ENCODE measurements at regions not wholly inside any gene's neighbourhood (a gene's known extent, or its start where the extent isn't known, plus 50 kb on each side); places are given as distances from the start of the nearest gene placed in this dataset.

- ATAC-seq (ENCODE audit: low read depth) = no peak
These were observed 166.7 kb downstream of the ICE1 start for GRCh38 chr5:5588887-5589826.

DNA sequence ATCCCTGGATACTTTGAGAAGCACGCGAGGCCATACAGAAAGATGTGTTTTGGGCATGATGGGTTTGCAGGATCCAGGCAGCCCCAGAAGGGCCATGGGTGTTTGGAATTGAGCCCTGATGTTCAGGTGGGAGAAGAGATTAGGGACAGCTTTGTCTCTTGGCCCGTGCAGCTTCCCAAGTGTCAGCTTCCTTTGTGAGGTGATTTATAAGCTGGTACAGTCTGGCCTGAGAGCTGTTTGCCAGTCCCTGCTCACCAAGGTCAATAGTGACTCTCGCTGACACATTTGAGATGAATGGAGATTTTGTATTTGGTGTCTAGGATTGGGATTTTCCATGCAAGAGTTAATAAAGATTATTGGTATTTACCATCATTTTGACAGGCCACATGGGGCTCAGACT, 165.9 kb downstream of the ICE1 start:
- Histone ChIP-seq H3K4me3 (ENCODE audit: severe bottlenecking) (no peak overlapping the region), H3K36me3 (ENCODE audit: low read depth) (no peaks in the 10 kb centered on the region), H3K27ac (ENCODE audit: poor library complexity, severe bottlenecking) (no peak overlapping the region), H3K9me3 (ENCODE audit: severe bottlenecking) (no peaks in the 10 kb centered on the region), H3K27me3 (ENCODE audit: insufficient read depth, poor library complexity, severe bottlenecking) (no peaks in the 10 kb centered on the region), H3K4me1 (ENCODE audit: insufficient read depth, poor library complexity, severe bottlenecking) (no peaks in the 10 kb centered on the region)
- no peak for TF ChIP-seq CTCF (IDR thresholded peaks at IDR 0.05; ENCODE audit: poor library complexity, severe bottlenecking)
- DNase-seq (ENCODE audit: low spot score) = no peak
- ATAC-seq (ENCODE audit: low read depth) = no peak

More at GRCh38 chr5:5588887-5589826, 166.7 kb downstream of the ICE1 start:
- H3K4me3 ChIP-seq (ENCODE audit: severe bottlenecking) = no peak overlapping the region
- no peaks in the 10 kb centered on the region for H3K27me3 ChIP-seq (ENCODE audit: insufficient read depth, poor library complexity, severe bottlenecking)
- H3K27ac ChIP-seq (ENCODE audit: poor library complexity, severe bottlenecking) = no peak overlapping the region
- no peaks in the 10 kb centered on the region for H3K36me3 ChIP-seq (ENCODE audit: low read depth)
- no peaks in the 10 kb centered on the region for H3K9me3 ChIP-seq (ENCODE audit: severe bottlenecking)
- H3K4me1 ChIP-seq (ENCODE audit: insufficient read depth, poor library complexity, severe bottlenecking) = no peaks in the 10 kb centered on the region
- DNase-seq (ENCODE audit: low spot score) = no peak
- no peak for TF ChIP-seq CTCF (IDR thresholded peaks at IDR 0.05; ENCODE audit: poor library complexity, severe bottlenecking)

DNA sequence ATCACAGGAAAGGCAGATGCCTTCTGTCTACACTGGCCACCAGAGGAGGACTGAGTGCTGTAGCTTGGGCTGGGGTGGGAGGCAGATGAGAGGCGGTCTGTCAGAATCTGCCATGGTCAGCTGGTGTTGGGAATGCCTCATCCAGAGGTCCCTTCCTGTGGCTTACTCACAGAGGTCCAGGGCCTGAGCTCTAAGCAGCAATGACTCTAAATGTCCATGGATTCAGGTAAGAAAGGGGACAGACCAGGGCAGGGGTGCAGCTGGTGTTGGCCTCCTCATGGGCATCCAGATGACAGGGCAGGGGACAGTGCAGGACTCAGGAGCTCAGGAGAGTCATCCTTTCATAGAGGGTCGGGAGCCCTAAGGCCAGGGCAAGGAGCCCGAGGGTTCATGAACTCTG, 165.0 kb downstream of the ICE1 start:
- H3K9me3 ChIP-seq (ENCODE audit: severe bottlenecking) = no peaks in the 10 kb centered on the region
- no peak overlapping the region for H3K27ac ChIP-seq (ENCODE audit: poor library complexity, severe bottlenecking)
- no peaks in the 10 kb centered on the region for H3K27me3 ChIP-seq (ENCODE audit: insufficient read depth, poor library complexity, severe bottlenecking)
- no peaks in the 10 kb centered on the region for H3K4me1 ChIP-seq (ENCODE audit: insufficient read depth, poor library complexity, severe bottlenecking)
- TF ChIP-seq CTCF (IDR thresholded peaks at IDR 0.05; ENCODE audit: poor library complexity, severe bottlenecking) = no peak
- no peak for ATAC-seq (ENCODE audit: low read depth)
- no peak for DNase-seq (ENCODE audit: low spot score)
- no peak overlapping the region for H3K4me3 ChIP-seq (ENCODE audit: severe bottlenecking)
- no peaks in the 10 kb centered on the region for H3K36me3 ChIP-seq (ENCODE audit: low read depth)

GRCh38 chr5:5586721-5587120, 164.2 kb downstream of the ICE1 start:
- H3K36me3 ChIP-seq (ENCODE audit: low read depth) = no peaks in the 10 kb centered on the region
- H3K4me1 ChIP-seq (ENCODE audit: insufficient read depth, poor library complexity, severe bottlenecking) = no peaks in the 10 kb centered on the region
- no peak overlapping the region for H3K27ac ChIP-seq (ENCODE audit: poor library complexity, severe bottlenecking)
- H3K27me3 ChIP-seq (ENCODE audit: insufficient read depth, poor library complexity, severe bottlenecking) = no peaks in the 10 kb centered on the region
- H3K4me3 ChIP-seq (ENCODE audit: severe bottlenecking) = no peak overlapping the region
- DNase-seq (ENCODE audit: low spot score) (no peak), ATAC-seq (ENCODE audit: low read depth) (no peak)
- TF ChIP-seq CTCF (IDR thresholded peaks at IDR 0.05; ENCODE audit: poor library complexity, severe bottlenecking) = no peak
- H3K9me3 ChIP-seq (ENCODE audit: severe bottlenecking) = no peaks in the 10 kb centered on the region
